Spleen (tissue), 11 donors: ENCODE measurements at regions not wholly inside any gene's neighbourhood (a gene's known extent, or its start where the extent isn't known, plus 50 kb on each side); places are given as distances from the start of the nearest gene placed in this dataset.
"Not testable (repeated sequence)": the region's sequence is repeated elsewhere in the genome, so short reads cannot be mapped to it uniquely, and the experiment has no call there.

Experiments used
- DNase-seq: peaks from one replicate; pipeline ENCODE4 v3.0.0-alpha.2; 2020
- H3K27ac ChIP-seq, 8 donors: fragments of 200-600 bp; sonication (generic) in 7 of 8; 1 replicate in 4 of 8; 2 replicates in 4 of 8; pipeline versions ENCODE4 v1.5.0 to v1.8.0; 2016 to 2021; ENCODE audit warnings: inconsistent platforms in 4 of 8, mild to moderate bottlenecking in 4 of 8, moderate library complexity in 1 of 8
- H3K27me3 ChIP-seq, 7 donors: fragments of 200-600 bp; sonication (generic) in 6 of 7; replicated peaks in 1 of 7; 1 replicate in 4 of 7; 2 replicates in 3 of 7; pipeline versions ENCODE4 v1.5.0 to v1.8.0; 2016 to 2021; ENCODE audit warnings: inconsistent platforms in 3 of 7, mild to moderate bottlenecking in 1 of 7
- H3K36me3 ChIP-seq, 6 donors: fragments of 200-600 bp; sonication (generic) in 5 of 6; 1 replicate in 4 of 6; 2 replicates in 2 of 6; pipeline versions ENCODE4 v1.5.0 to v1.8.0; 2016 to 2021; ENCODE audit warnings: inconsistent platforms in 2 of 6
- H3K4me1 ChIP-seq, 6 donors: fragments of 200-600 bp; sonication (generic) in 5 of 6; 1 replicate in 3 of 6; 2 replicates in 3 of 6; pipeline versions ENCODE4 v1.5.0 to v1.8.0; 2016 to 2021; ENCODE audit warnings: inconsistent platforms in 3 of 6
- H3K4me3 ChIP-seq, 8 donors: fragments of 200-600 bp; sonication (generic) in 7 of 8; 1 replicate in 4 of 8; 2 replicates in 4 of 8; pipeline versions ENCODE4 v1.5.0 to v1.8.0; 2016 to 2021; ENCODE audit warnings: inconsistent platforms in 4 of 8, mild to moderate bottlenecking in 4 of 8, moderate library complexity in 2 of 8
- H3K9me3 ChIP-seq, 8 donors: fragments of 200-600 bp; sonication (generic) in 7 of 8; 1 replicate in 4 of 8; 2 replicates in 4 of 8; pipeline versions ENCODE4 v1.5.0 to v1.8.0; 2016 to 2021; ENCODE audit warnings: inconsistent platforms in 4 of 8
- POLR2A ChIP-seq, 3 donors: fragments of 450-650 bp; IDR thresholded peaks; one replicate each; pipeline ENCODE4 v1.5.1; 2017; ENCODE audit warnings: antibody characterized with exemption in 3 of 3, mild to moderate bottlenecking in 1 of 3
- POLR2AphosphoS5 ChIP-seq, 3 donors: sonication (generic); formaldehyde crosslinking; IDR thresholded peaks; one replicate each; pipeline ENCODE4 v1.5.1; 2017; ENCODE audit warnings: antibody characterized with exemption in 3 of 3
- WGBS, 5 donors: extraction: QIAGEN DNeasy Blood & Tissue Kit in 3 of 5; methylation state at CpG; one replicate each; pipeline versions ENCODE4 v1.1.5 to v1.1.7; 2013 to 2018; 5-methylcytosine and 5-hydroxymethylcytosine counted together
- intact Hi-C: fragments of 100-400 bp; cut with DNase I; formaldehyde crosslinking; loops from one replicate; pipeline ENCODE4 v1.15.0; 2023; ENCODE audit warnings: low total_unique reads
- TF ChIP-seq, protein P1 (sequence below), 11 experiments: fragments of 200-600 bp in 7 of 11; fragments of 450-650 bp in 4 of 11; sonication (generic) in 4 of 11; IDR thresholded peaks in 8 of 11; conservative IDR thresholded peaks in 3 of 11; 1 replicate in 7 of 11; 2 replicates in 4 of 11; pipeline versions ENCODE4 v1.4.0 to v1.8.0; 2016 to 2021; ENCODE audit warnings: antibody characterized with exemption in 11 of 11, inconsistent platforms in 4 of 11, mild to moderate bottlenecking in 1 of 11
- donor health status: healthy with polysubstance abuse.
- donor health status: DM: no; HTN: no; CAD: no; lungs with moderate emphysema.
- donor health status: DM: no; HTN: no; CAD: no.
- donor health status: Bipolar disorder and iron deficiency.
- donor health status: healthy.
- donor health status: DM: no; HTN: no; CAD: no.
- donor health status: DM: yes; HTN: yes; CAD: no.

DNA sequence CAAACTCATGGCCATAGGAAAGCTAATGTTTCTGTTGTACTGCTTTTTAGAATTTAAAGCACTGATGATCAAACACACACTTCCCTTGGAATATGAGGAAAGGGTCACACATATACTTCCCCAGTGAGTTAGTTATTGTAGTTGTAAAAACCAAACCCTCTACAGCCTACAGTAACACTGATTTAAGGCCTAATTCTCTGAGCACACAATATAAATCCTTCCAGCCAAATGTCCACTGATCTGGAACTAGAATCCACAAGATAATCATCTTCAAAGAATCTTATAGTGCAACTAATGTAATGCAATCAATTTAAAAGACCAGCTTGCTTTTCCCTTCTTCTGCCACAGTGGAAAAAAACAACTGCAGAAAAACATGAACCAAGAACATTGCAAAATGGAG is 219.3 kb downstream of the CAAP1 start:
- Histone ChIP-seq H3K36me3 (no peaks in the 10 kb centered on the region), H3K27me3 (no peaks in the 10 kb centered on the region), H3K4me1 (no peaks in the 10 kb centered on the region), H3K9me3 (no peaks in the 10 kb centered on the region), H3K4me3 (no peak overlapping the region), H3K27ac (no peak overlapping the region)
- TF ChIP-seq POLR2A (IDR thresholded peaks at IDR 0.05): no peak
- TF ChIP-seq POLR2AphosphoS5 (IDR thresholded peaks at IDR 0.05): no peak
- TF ChIP-seq, protein P1, sequence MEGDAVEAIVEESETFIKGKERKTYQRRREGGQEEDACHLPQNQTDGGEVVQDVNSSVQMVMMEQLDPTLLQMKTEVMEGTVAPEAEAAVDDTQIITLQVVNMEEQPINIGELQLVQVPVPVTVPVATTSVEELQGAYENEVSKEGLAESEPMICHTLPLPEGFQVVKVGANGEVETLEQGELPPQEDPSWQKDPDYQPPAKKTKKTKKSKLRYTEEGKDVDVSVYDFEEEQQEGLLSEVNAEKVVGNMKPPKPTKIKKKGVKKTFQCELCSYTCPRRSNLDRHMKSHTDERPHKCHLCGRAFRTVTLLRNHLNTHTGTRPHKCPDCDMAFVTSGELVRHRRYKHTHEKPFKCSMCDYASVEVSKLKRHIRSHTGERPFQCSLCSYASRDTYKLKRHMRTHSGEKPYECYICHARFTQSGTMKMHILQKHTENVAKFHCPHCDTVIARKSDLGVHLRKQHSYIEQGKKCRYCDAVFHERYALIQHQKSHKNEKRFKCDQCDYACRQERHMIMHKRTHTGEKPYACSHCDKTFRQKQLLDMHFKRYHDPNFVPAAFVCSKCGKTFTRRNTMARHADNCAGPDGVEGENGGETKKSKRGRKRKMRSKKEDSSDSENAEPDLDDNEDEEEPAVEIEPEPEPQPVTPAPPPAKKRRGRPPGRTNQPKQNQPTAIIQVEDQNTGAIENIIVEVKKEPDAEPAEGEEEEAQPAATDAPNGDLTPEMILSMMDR (IDR thresholded peaks at IDR 0.05 in 8 of 11, conservative IDR thresholded peaks at IDR 0.05 in 3 of 11): no peak
- intact Hi-C loops: no loop called here
- no peak for DNase-seq

DNA sequence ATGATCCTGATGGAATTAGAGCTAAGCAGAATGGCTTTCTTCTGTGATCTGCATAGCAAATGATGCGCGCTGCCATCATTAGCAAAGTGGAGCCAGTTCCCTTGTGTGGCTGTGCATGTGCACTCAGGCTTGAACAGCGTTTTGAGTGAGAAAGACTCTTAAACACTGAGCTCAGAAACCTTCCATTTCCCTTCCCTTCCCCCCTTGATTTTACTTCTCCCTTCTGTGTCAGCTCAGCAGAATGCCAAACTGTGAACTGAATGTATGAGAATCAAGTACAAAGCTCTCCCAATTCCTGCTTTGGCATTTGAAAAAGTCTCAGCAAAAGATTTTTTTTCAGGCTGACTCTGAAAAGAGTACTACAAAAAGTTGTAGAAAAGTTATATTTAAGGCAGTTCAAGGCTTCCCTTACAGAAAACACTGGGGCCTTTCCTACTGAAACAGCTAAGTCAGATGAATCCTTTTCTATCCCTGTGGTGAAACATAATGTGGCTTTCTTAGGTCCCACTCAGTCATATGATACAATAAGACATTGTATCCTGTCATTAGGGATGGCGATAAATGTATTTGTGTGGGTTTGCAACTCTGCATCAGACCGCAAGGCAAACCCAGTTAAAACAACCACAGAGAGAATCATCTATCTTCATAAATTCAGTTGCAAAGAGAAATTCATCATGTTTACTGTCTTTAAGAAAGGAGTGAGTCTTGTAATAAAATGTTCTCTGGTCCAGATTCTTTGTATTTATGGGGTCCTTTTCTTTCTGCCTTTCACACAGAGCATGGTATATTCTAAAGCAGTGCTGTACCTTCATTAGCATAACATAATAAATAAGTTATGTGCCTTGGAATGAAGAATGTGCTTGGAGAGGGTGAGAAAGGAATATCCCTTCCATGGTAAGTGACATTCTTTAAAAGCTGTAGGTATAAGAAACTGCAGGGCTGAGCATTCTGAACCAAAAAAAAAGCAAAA is 222.6 kb downstream of the CAAP1 start:
- no peaks in the 10 kb centered on the region for H3K27me3 ChIP-seq
- intact Hi-C loops: no loop called here
- H3K4me3 ChIP-seq: no peak overlapping the region
- no peak for DNase-seq
- H3K36me3 ChIP-seq: no peaks in the 10 kb centered on the region
- no peak overlapping the region for H3K27ac ChIP-seq
- no peaks in the 10 kb centered on the region for H3K9me3 ChIP-seq
- TF ChIP-seq, protein P1 (IDR thresholded peaks at IDR 0.05 in 8 of 11, conservative IDR thresholded peaks at IDR 0.05 in 3 of 11): no peak
- TF ChIP-seq POLR2A (IDR thresholded peaks at IDR 0.05): no peak
- no peak for TF ChIP-seq POLR2AphosphoS5 (IDR thresholded peaks at IDR 0.05)
- no peaks in the 10 kb centered on the region for H3K4me1 ChIP-seq
- WGBS, 5 donors: 53 to 66% (median 56%) methylated on average over 5 of the region's 5 CpGs

- no peaks in the 10 kb centered on the region for H3K27me3 ChIP-seq
- no peak for DNase-seq
- no peak overlapping the region for H3K4me3 ChIP-seq
- no peaks in the 10 kb centered on the region for H3K4me1 ChIP-seq
- TF ChIP-seq, protein P1 (IDR thresholded peaks at IDR 0.05 in 8 of 11, conservative IDR thresholded peaks at IDR 0.05 in 3 of 11): no peak
- no peak for TF ChIP-seq POLR2A (IDR thresholded peaks at IDR 0.05)
- no peak for TF ChIP-seq POLR2AphosphoS5 (IDR thresholded peaks at IDR 0.05)
- H3K9me3 ChIP-seq: peaks cover 0 to 5% (median 0%) of the 10 kb centered on the region in 8 donors
- no peaks in the 10 kb centered on the region for H3K36me3 ChIP-seq
- intact Hi-C loops: no loop called here
- 80 to 90% (median 85%) methylated on average over 1 of the region's 1 CpG for WGBS, 5 donors
- H3K27ac ChIP-seq: no peak overlapping the region
Observed at GRCh38 chr9:26667882-26668281, 224.7 kb downstream of the CAAP1 start.

DNA sequence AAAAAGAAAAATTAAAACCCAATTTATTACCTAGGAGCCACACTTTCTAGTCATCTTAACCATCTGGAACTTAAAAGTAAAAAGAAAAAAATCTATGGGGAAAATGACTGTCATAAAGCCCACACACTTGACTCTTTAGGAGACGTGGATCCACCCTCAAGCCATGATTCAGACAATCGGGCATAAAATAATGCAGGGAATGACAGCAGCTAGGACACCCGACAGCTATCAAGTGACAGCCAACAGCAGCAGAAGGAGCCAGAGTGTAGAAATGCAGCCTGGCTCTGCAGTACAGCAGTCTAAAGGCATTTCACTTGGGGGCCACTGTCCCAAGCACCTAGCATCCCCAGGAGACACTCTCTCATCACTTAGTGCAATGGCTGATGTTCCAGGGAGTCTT is 226.9 kb downstream of the CAAP1 start:
- intact Hi-C loops: no loop called here
- no peak overlapping the region for H3K27ac ChIP-seq
- H3K27me3 ChIP-seq: no peaks in the 10 kb centered on the region
- peaks cover 0 to 5% (median 0%) of the 10 kb centered on the region in 8 donors for H3K9me3 ChIP-seq
- WGBS, 5 donors: 70 to 81% (median 77%) methylated on average over 3 of the region's 3 CpGs
- H3K4me3 ChIP-seq: no peak overlapping the region
- no peak for DNase-seq
- no peaks in the 10 kb centered on the region for H3K4me1 ChIP-seq
- no peak for TF ChIP-seq POLR2AphosphoS5 (IDR thresholded peaks at IDR 0.05)
- no peak for TF ChIP-seq POLR2A (IDR thresholded peaks at IDR 0.05)
- TF ChIP-seq, protein P1 (IDR thresholded peaks at IDR 0.05 in 8 of 11, conservative IDR thresholded peaks at IDR 0.05 in 3 of 11): no peak
- H3K36me3 ChIP-seq: no peaks in the 10 kb centered on the region

DNA sequence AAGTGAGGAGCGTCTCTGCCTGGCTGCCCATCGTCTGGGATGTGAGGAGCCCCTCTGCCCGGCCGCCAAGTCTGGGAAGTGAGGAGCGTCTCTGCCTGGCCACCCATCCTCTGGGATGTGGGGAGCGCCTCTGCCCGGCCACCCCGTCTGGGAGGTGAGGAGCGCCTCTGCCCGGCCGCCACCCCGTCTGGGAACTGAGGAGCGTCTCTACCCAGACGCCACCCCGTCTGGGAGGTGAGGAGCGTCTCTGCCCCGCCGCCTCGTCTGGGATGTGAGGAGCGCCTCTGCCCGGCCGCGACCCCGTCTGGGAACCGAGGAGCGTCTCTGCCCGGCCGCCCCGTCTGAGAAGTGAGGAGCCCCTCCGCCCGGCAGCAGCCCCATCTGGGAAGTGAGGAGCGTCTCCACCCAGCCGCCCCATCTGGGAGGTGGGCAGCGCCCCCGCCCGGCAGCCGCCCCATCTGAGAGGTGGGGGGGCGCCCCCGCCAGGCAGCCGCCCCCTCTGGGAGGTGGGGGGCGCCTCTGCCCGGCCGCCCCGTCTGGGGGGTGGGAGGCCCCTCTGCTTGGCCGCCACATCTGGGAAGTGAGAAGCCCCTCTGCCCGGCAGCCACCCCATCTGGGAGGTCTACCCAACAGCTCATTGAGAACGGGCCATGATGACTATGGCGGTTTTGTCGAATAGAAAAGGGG is 228.4 kb downstream of the CAAP1 start:
- H3K27me3 ChIP-seq, H3K27ac ChIP-seq, H3K4me3 ChIP-seq, DNase-seq, H3K36me3 ChIP-seq, H3K4me1 ChIP-seq, H3K9me3 ChIP-seq, intact Hi-C loops: not testable (repeated sequence)
- WGBS, 5 donors: 89 to 97% (median 95%) methylated on average over 26 to 49 of the region's 49 CpGs
